ENCODE measurements at regions not wholly inside any gene's neighbourhood (a gene's known extent, or its start where the extent isn't known, plus 50 kb on each side); places are given as distances from the start of the nearest gene placed in this dataset.

- no peak for DNase-seq (ENCODE audit: low read depth, low spot score)
- Mint-ChIP-seq H3K27me3 (ENCODE audit: low read depth) (peaks cover 6% of the 10 kb centered on the region), H3K4me1 (no peaks in the 10 kb centered on the region), H3K4me3 (no peak overlapping the region), H3K9me3 (peaks cover 5% of the 10 kb centered on the region), H3K36me3 (ENCODE audit: low read depth) (no peaks in the 10 kb centered on the region), H3K27ac (ENCODE audit: unreplicated experiment) (no peak overlapping the region)
- TF ChIP-seq CTCF (conservative IDR thresholded peaks at IDR 0.05) = no peak
Observed at GRCh38 chr14:61884711-61885110, 122.5 kb downstream of the SNAPC1 start.

GRCh38 chr14:61885203-61885961 is 123.2 kb downstream of the SNAPC1 start:
- Mint-ChIP-seq H3K36me3 (ENCODE audit: low read depth) (no peaks in the 10 kb centered on the region), H3K4me3 (no peak overlapping the region), H3K4me1 (no peaks in the 10 kb centered on the region), H3K27me3 (ENCODE audit: low read depth) (peaks cover 3% of the 10 kb centered on the region), H3K27ac (ENCODE audit: unreplicated experiment) (no peak overlapping the region), H3K9me3 (peaks cover 5% of the 10 kb centered on the region)
- DNase-seq (ENCODE audit: low read depth, low spot score) = no peak
- TF ChIP-seq CTCF (conservative IDR thresholded peaks at IDR 0.05) = no peak

DNA sequence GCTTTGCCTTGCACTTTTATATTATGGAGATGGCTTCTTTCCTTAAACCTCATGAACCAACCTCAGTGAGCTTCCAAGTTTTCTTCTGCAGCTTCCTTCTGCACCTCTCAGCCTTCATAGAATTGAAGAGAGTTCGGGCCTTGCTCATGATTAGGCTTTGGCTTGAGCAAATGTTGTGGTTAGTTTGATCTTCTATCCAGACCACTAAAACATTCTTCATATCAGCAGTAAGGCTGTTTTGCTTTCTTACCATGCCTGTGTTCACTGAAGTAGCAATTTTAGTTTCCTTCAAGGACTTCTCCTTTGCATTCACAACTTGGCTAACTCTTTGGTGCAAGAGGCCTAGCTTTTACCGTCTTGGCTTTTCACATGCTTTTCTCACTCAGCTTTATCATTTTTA is 125.4 kb downstream of the SNAPC1 start:
- Mint-ChIP-seq H3K9me3 (peaks cover 5% of the 10 kb centered on the region), H3K27me3 (ENCODE audit: low read depth) (peaks cover 13% of the 10 kb centered on the region), H3K36me3 (ENCODE audit: low read depth) (no peaks in the 10 kb centered on the region), H3K27ac (ENCODE audit: unreplicated experiment) (no peak overlapping the region), H3K4me1 (peaks cover 5% of the 10 kb centered on the region), H3K4me3 (no peak overlapping the region)
- no peak for TF ChIP-seq CTCF (conservative IDR thresholded peaks at IDR 0.05)
- no peak for DNase-seq (ENCODE audit: low read depth, low spot score)

- peaks cover 5% of the 10 kb centered on the region for H3K4me1 Mint-ChIP-seq
- H3K36me3 Mint-ChIP-seq (ENCODE audit: low read depth) = no peaks in the 10 kb centered on the region
- no peak overlapping the region for H3K27ac Mint-ChIP-seq (ENCODE audit: unreplicated experiment)
- H3K27me3 Mint-ChIP-seq (ENCODE audit: low read depth) = peaks cover 15% of the 10 kb centered on the region
- TF ChIP-seq CTCF (conservative IDR thresholded peaks at IDR 0.05) = no peak
- no peaks in the 10 kb centered on the region for H3K9me3 Mint-ChIP-seq
- no peak for DNase-seq (ENCODE audit: low read depth, low spot score)
- H3K4me3 Mint-ChIP-seq = no peak overlapping the region
Observed at GRCh38 chr14:61889914-61890351, 127.7 kb downstream of the SNAPC1 start.

GRCh38 chr14:61891170-61891569 is 128.9 kb downstream of the SNAPC1 start:
- Mint-ChIP-seq H3K9me3 (no peaks in the 10 kb centered on the region), H3K27ac (ENCODE audit: unreplicated experiment) (no peak overlapping the region), H3K4me3 (no peak overlapping the region), H3K36me3 (ENCODE audit: low read depth) (no peaks in the 10 kb centered on the region), H3K4me1 (peaks cover 5% of the 10 kb centered on the region), H3K27me3 (ENCODE audit: low read depth) (peaks cover 15% of the 10 kb centered on the region)
- DNase-seq (ENCODE audit: low read depth, low spot score) = no peak
- TF ChIP-seq CTCF (conservative IDR thresholded peaks at IDR 0.05) = no peak

Data from neural crest cell (in vitro differentiated cells).